ENCODE measurements at regions not wholly inside any gene's neighbourhood (a gene's known extent, or its start where the extent isn't known, plus 50 kb on each side); places are given as distances from the start of the nearest gene placed in this dataset.

DNA sequence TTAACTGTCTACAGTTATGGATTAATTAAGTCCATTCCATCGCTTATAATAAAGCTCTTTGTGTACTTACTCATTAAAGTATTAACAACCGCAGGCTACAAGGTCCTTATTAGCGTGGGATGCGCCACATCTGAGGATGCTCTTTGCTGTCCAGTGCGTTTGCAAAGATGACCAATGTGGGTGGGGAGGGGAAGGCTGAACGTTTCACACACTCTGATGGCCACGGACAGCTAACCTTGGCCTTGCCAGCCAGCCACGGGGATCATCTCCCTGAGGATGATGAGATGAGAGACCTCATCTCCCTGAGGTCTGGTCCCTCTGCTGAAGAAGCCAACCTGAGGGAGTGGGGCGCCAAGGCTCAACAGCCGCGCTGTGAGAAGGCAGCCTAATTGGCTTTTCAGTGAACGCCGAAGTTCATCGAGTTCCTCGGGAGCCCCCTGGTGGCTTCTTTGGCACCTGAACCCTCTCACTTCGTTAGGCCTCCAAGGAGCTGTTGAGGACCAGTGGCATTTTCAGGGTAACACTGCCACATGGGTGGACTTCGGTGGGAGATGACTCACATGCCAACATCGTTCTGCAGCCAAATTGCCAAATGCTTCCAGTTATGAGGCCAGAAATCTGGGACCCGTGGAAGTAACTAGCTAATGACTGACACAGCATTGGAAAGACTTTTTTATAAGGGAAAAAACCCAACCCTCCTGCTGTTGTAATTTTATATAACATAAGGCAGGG is 69.3 kb upstream of the SEC11C start:
- TF ChIP-seq, protein P1, sequence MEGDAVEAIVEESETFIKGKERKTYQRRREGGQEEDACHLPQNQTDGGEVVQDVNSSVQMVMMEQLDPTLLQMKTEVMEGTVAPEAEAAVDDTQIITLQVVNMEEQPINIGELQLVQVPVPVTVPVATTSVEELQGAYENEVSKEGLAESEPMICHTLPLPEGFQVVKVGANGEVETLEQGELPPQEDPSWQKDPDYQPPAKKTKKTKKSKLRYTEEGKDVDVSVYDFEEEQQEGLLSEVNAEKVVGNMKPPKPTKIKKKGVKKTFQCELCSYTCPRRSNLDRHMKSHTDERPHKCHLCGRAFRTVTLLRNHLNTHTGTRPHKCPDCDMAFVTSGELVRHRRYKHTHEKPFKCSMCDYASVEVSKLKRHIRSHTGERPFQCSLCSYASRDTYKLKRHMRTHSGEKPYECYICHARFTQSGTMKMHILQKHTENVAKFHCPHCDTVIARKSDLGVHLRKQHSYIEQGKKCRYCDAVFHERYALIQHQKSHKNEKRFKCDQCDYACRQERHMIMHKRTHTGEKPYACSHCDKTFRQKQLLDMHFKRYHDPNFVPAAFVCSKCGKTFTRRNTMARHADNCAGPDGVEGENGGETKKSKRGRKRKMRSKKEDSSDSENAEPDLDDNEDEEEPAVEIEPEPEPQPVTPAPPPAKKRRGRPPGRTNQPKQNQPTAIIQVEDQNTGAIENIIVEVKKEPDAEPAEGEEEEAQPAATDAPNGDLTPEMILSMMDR (IDR thresholded peaks at IDR 0.05): peak; percentile 90
- no peak for TF ChIP-seq EZH2 (IDR thresholded peaks at IDR 0.05; ENCODE audit: borderline replicate concordance, insufficient read depth, low read depth, low read length, poor library complexity, severe bottlenecking)
